Cardiac muscle cell (in vitro differentiated cells and primary cell): ENCODE measurements at regions not wholly inside any gene's neighbourhood (a gene's known extent, or its start where the extent isn't known, plus 50 kb on each side); places are given as distances from the start of the nearest gene placed in this dataset.
A peak's percentile ranks its signal among the peaks of the same experiment; 100 is the strongest.

ENCODE experiments used
- DNase-seq, 2 donors: peaks; one replicate each; pipeline versions ENCODE4 v3.0.0 to v3.0.0-alpha.2; 2010 to 2017; ENCODE audit warnings: low read depth in 1 of 2, low spot score in 1 of 2
- H3K27ac ChIP-seq: fragments of 200-600 bp; sonication (generic); 2 replicates; pipeline ENCODE4 v1.5.1; 2016
- H3K27me3 ChIP-seq: fragments of 200-600 bp; sonication (generic); 2 replicates; pipeline ENCODE4 v1.6.0; 2016; ENCODE audit warnings: control low read depth
- H3K36me3 ChIP-seq: fragments of 200-600 bp; sonication (generic); 2 replicates; pipeline ENCODE4 v1.5.1; 2016; ENCODE audit warnings: control low read depth
- H3K4me1 ChIP-seq: fragments of 200-600 bp; sonication (generic); 2 replicates; pipeline ENCODE4 v1.8.1; 2017; ENCODE audit warnings: low read depth, mild to moderate bottlenecking, mixed run types
- H3K4me3 ChIP-seq: fragments of 200-600 bp; sonication (generic); 2 replicates; pipeline ENCODE4 v1.5.1; 2016; ENCODE audit warnings: mild to moderate bottlenecking
- H3K9me3 ChIP-seq: fragments of 200-600 bp; sonication (generic); 2 replicates; pipeline ENCODE4 v1.5.1; 2017; ENCODE audit warnings: low read depth, mild to moderate bottlenecking, control low read depth
- CTCF ChIP-seq: IDR thresholded peaks from 2 replicates; pipeline ENCODE4 v1.5.1; 2012; ENCODE audit warnings: low read depth, mild to moderate bottlenecking, low read length

DNA sequence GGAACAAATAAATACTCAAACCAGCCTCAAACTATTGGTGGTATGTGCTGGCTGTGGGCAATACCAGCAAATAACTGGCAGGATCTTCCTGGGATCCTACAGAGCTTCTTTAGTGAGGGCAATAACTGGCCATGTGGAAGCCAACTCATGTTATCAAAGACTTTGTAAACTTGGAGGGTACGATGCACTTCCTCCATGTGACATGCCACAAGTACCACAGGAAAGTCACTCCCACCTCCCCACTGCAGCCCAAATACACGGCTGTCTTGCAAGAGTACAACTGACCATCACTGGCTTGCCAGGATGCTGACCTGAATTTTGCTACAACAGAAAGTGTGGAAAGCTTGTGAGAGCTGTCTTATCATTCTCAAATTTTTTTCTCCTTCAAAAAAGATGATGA is 93.3 kb upstream of the MAML3 start:
- TF ChIP-seq CTCF = no peak
- Histone ChIP-seq H3K4me1 (peaks cover 36% of the 10 kb centered on the region), H3K4me3 (no peak overlapping the region), H3K9me3 (no peaks in the 10 kb centered on the region), H3K27me3 (no peaks in the 10 kb centered on the region), H3K36me3 (no peaks in the 10 kb centered on the region), H3K27ac (no peak overlapping the region)
- DNase-seq = no peak

DNA sequence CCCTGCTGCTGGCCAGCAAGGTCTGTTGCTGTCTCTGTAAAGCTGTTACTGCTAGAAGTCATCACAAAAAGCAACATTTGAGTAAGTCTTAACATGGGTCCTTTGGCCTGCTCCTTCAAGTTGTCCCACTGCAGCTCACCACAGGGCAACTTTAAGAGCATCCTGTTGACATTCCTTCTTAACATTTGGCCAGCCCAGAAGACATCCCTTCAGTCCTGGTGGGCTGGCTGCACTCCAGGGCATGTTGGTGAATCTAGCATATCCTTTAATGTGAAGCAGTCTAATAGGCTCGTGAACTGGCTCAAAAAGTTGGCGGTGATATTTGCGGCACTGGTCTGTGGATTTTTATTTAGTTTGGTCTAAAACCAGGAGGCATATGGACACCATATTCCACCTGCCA is 92.2 kb upstream of the MAML3 start:
- Histone ChIP-seq H3K4me3 (no peak overlapping the region), H3K27ac (no peak overlapping the region), H3K27me3 (no peaks in the 10 kb centered on the region), H3K9me3 (no peaks in the 10 kb centered on the region), H3K36me3 (no peaks in the 10 kb centered on the region), H3K4me1 (peaks cover 31% of the 10 kb centered on the region)
- TF ChIP-seq CTCF = no peak
- DNase-seq = no peak

DNA sequence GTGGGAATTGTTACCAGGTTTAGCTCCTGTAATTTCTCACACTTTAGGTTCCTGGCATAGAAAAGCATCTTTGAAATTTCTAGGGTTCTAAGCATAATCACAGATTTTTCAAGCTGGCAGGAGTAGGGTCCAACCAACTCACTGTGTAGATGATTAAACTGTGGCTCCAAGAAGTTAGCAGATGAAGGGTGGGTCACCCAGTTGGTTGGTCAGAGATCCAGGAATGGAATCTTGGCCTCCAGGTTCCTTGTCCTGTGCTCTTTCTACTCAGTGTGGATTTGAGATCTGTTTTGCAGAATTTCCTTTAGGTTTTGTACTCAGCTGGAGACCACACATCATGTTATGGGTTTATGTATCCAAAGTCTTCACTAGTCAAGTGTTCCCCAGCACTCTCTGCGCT is 90.3 kb upstream of the MAML3 start:
- no peaks in the 10 kb centered on the region for H3K27me3 ChIP-seq
- H3K9me3 ChIP-seq = no peaks in the 10 kb centered on the region
- H3K27ac ChIP-seq = no peak overlapping the region
- no peak for TF ChIP-seq CTCF
- H3K36me3 ChIP-seq = no peaks in the 10 kb centered on the region
- DNase-seq = no peak
- H3K4me1 ChIP-seq = peaks cover 41% of the 10 kb centered on the region
- H3K4me3 ChIP-seq = no peak overlapping the region

GRCh38 chr4:140243278-140243753 is 89.3 kb upstream of the MAML3 start:
- peaks cover 41% of the 10 kb centered on the region for H3K4me1 ChIP-seq
- peak overlapping the region; percentile 40 for H3K27ac ChIP-seq
- no peaks in the 10 kb centered on the region for H3K36me3 ChIP-seq
- TF ChIP-seq CTCF = no peak
- DNase-seq = peak in 1 of 2 donors; percentile 49
- no peaks in the 10 kb centered on the region for H3K27me3 ChIP-seq
- no peak overlapping the region for H3K4me3 ChIP-seq
- H3K9me3 ChIP-seq = no peaks in the 10 kb centered on the region

- peak in 1 of 2 donors; percentile 40 for DNase-seq
- no peaks in the 10 kb centered on the region for H3K36me3 ChIP-seq
- H3K4me1 ChIP-seq = peaks cover 41% of the 10 kb centered on the region
- no peak for TF ChIP-seq CTCF
- no peaks in the 10 kb centered on the region for H3K27me3 ChIP-seq
- H3K9me3 ChIP-seq = no peaks in the 10 kb centered on the region
- peak overlapping the region; percentile 40 for H3K27ac ChIP-seq
- H3K4me3 ChIP-seq = no peak overlapping the region
Observed at GRCh38 chr4:140242357-140243277, 88.6 kb upstream of the MAML3 start.
